ENCODE measurements at regions not wholly inside any gene's neighbourhood (a gene's known extent, or its start where the extent isn't known, plus 50 kb on each side); places are given as distances from the start of the nearest gene placed in this dataset.

GRCh38 chr13:59230484-59231264, 933.1 kb downstream of the DIAPH3 start:
- Histone ChIP-seq H3K79me2 (replicated peaks; ENCODE audit: insufficient read depth, low read length) (no peaks in the 10 kb centered on the region), H3K9ac (ENCODE audit: low read length) (no peak overlapping the region), H3K36me3 (ENCODE audit: insufficient read depth, low read length) (no peaks in the 10 kb centered on the region), H3K9me2 (ENCODE audit: insufficient read depth, low read length) (no peaks in the 10 kb centered on the region), H3K4me2 (ENCODE audit: low read length) (no peak overlapping the region), H2AFZ (ENCODE audit: low read depth, low read length) (no peak overlapping the region), H3K9me3 (ENCODE audit: low read length) (no peaks in the 10 kb centered on the region), H3K4me3 (ENCODE audit: low read length) (no peak overlapping the region), H3K27me3 (ENCODE audit: insufficient read depth, low read depth, low read length) (no peaks in the 10 kb centered on the region), H3F3A (ENCODE audit: insufficient read depth, low read length, poor library complexity, severe bottlenecking) (no peaks in the 10 kb centered on the region), H3K27ac (ENCODE audit: low read length) (no peak overlapping the region), H4K20me1 (ENCODE audit: insufficient read depth) (no peaks in the 10 kb centered on the region)
- TF ChIP-seq EZH2 (IDR thresholded peaks at IDR 0.05; ENCODE audit: borderline replicate concordance, insufficient read depth, low read length, poor library complexity, severe bottlenecking), result no peak
- TF ChIP-seq RAD21 (conservative IDR thresholded peaks at IDR 0.05), result no peak
- no peak for TF ChIP-seq CTCF (IDR thresholded peaks at IDR 0.05; ENCODE audit: poor library complexity, severe bottlenecking)
- TF ChIP-seq EP300 (conservative IDR thresholded peaks at IDR 0.05; ENCODE audit: poor library complexity, severe bottlenecking), result no peak
- TF ChIP-seq POLR2AphosphoS5 (IDR thresholded peaks at IDR 0.05), result no peak
- TF ChIP-seq TAF1 (IDR thresholded peaks at IDR 0.05; ENCODE audit: low read depth), result no peak
- TF ChIP-seq MXI1 (conservative IDR thresholded peaks at IDR 0.05; ENCODE audit: poor library complexity, severe bottlenecking), result no peak
- TF ChIP-seq REST (IDR thresholded peaks at IDR 0.05; ENCODE audit: borderline replicate concordance), result no peak
- no peak for TF ChIP-seq SMC3 (conservative IDR thresholded peaks at IDR 0.05; ENCODE audit: poor library complexity)

- Histone ChIP-seq H3K9ac (ENCODE audit: low read length) (no peak overlapping the region), H3K9me2 (ENCODE audit: insufficient read depth, low read length) (no peaks in the 10 kb centered on the region), H3K9me3 (ENCODE audit: low read length) (no peaks in the 10 kb centered on the region), H2AFZ (ENCODE audit: low read depth, low read length) (no peak overlapping the region), H3K4me2 (ENCODE audit: low read length) (no peak overlapping the region), H3K4me3 (ENCODE audit: low read length) (no peak overlapping the region), H3K27ac (ENCODE audit: low read length) (no peak overlapping the region), H3K27me3 (ENCODE audit: insufficient read depth, low read depth, low read length) (no peaks in the 10 kb centered on the region), H4K20me1 (ENCODE audit: insufficient read depth) (no peaks in the 10 kb centered on the region), H3F3A (ENCODE audit: insufficient read depth, low read length, poor library complexity, severe bottlenecking) (no peaks in the 10 kb centered on the region), H3K36me3 (ENCODE audit: insufficient read depth, low read length) (no peaks in the 10 kb centered on the region), H3K79me2 (replicated peaks; ENCODE audit: insufficient read depth, low read length) (no peaks in the 10 kb centered on the region)
- TF ChIP-seq POLR2AphosphoS5 (IDR thresholded peaks at IDR 0.05) (no peak), SMC3 (conservative IDR thresholded peaks at IDR 0.05; ENCODE audit: poor library complexity) (no peak), EP300 (conservative IDR thresholded peaks at IDR 0.05; ENCODE audit: poor library complexity, severe bottlenecking) (no peak)
These were observed 927.3 kb downstream of the DIAPH3 start for GRCh38 chr13:59236309-59236919.
